ENCODE measurements at regions not wholly inside any gene's neighbourhood (a gene's known extent, or its start where the extent isn't known, plus 50 kb on each side); places are given as distances from the start of the nearest gene placed in this dataset.
"Not testable (repeated sequence)": the region's sequence is repeated elsewhere in the genome, so short reads cannot be mapped to it uniquely, and the experiment has no call there.

DNA sequence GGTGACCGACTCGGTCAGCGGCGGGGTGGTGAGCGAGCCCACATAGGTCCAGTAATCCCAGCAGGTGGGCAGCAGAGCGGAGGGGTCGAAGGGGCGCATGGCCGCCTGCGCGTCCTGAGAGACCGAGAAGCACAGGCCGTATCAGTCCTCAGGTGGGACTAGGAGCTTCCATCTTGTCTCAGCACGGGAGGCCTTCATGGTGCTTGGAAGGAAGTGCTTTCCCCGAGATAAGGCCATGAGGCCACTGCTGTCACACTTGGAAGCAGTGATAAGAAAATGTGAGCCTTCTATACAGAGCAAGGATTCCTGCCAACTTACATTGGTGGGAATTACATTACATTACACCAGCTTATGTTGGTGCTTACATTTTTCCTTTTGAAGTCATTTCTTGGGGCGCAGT is 62.6 kb upstream of the METTL9 start:
- TF ChIP-seq, protein P1, sequence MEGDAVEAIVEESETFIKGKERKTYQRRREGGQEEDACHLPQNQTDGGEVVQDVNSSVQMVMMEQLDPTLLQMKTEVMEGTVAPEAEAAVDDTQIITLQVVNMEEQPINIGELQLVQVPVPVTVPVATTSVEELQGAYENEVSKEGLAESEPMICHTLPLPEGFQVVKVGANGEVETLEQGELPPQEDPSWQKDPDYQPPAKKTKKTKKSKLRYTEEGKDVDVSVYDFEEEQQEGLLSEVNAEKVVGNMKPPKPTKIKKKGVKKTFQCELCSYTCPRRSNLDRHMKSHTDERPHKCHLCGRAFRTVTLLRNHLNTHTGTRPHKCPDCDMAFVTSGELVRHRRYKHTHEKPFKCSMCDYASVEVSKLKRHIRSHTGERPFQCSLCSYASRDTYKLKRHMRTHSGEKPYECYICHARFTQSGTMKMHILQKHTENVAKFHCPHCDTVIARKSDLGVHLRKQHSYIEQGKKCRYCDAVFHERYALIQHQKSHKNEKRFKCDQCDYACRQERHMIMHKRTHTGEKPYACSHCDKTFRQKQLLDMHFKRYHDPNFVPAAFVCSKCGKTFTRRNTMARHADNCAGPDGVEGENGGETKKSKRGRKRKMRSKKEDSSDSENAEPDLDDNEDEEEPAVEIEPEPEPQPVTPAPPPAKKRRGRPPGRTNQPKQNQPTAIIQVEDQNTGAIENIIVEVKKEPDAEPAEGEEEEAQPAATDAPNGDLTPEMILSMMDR (IDR thresholded peaks at IDR 0.05), result not testable (repeated sequence)
- TF ChIP-seq POLR2A (IDR thresholded peaks at IDR 0.05), result not testable (repeated sequence)
